WTC11 (cell line): ENCODE measurements at regions not wholly inside any gene's neighbourhood (a gene's known extent, or its start where the extent isn't known, plus 50 kb on each side); places are given as distances from the start of the nearest gene placed in this dataset.
"Not testable (repeated sequence)": the region's sequence is repeated elsewhere in the genome, so short reads cannot be mapped to it uniquely, and the experiment has no call there.

Source experiments
- ATAC-seq: fragments of 200-7000 bp; cut with Tn5 transposase; 2 replicates; pipeline ENCODE4 v1.10.0; 2021; ENCODE audit warnings: mild to moderate bottlenecking, moderate library complexity
- CTCF ChIA-PET: fragments of 300-600 bp; sonication (Branson Sonifier 250); formaldehyde crosslinking; loops from one replicate; lab custom pipeline; 2021; ENCODE audit warnings: antibody characterized with exemption; lab: Charles Lee
- POLR2A ChIA-PET: fragments of 350-600 bp; sonication (Branson Sonifier 250); formaldehyde crosslinking; loops from one replicate; lab custom pipeline; 2021; ENCODE audit warnings: antibody characterized with exemption; lab: Charles Lee
- DNase-seq: peaks from one replicate; pipeline ENCODE4 v3.0.0; 2021; ENCODE audit warnings: low spot score
- H3K27ac Mint-ChIP-seq: 2 replicates; pipeline ENCODE4 v1.8.0; 2021; ENCODE audit warnings: mixed read lengths
- H3K27me3 Mint-ChIP-seq: 2 replicates; pipeline ENCODE4 v1.8.0; 2021; ENCODE audit warnings: low read depth, mild to moderate bottlenecking, moderate library complexity, mixed read lengths
- H3K36me3 Mint-ChIP-seq: 2 replicates; pipeline ENCODE4 v1.8.0; 2021; ENCODE audit warnings: mixed read lengths
- H3K4me1 Mint-ChIP-seq: 2 replicates; pipeline ENCODE4 v1.8.0; 2022; ENCODE audit warnings: mixed read lengths
- H3K4me3 Mint-ChIP-seq: 2 replicates; pipeline ENCODE4 v1.8.0; 2021; ENCODE audit warnings: mild to moderate bottlenecking, moderate library complexity, mixed read lengths
- H3K9me3 Mint-ChIP-seq: 2 replicates; pipeline ENCODE4 v1.8.0; 2021; ENCODE audit warnings: mixed read lengths
- AFF4 ChIP-seq: sonication (generic); formaldehyde crosslinking; IDR thresholded peaks from 2 replicates; pipeline ENCODE4 v1.8.1; 2023; ENCODE audit warnings: mild to moderate bottlenecking, missing genetic modification reagents, borderline replicate concordance
- CREB1 ChIP-seq: sonication (generic); formaldehyde crosslinking; IDR thresholded peaks from 2 replicates; pipeline ENCODE4 v1.8.0; 2023; ENCODE audit warnings: mild to moderate bottlenecking, missing genetic modification reagents
- CREM ChIP-seq: sonication (generic); formaldehyde crosslinking; IDR thresholded peaks from 2 replicates; pipeline ENCODE4 v1.8.1; 2022; ENCODE audit warnings: mild to moderate bottlenecking, missing genetic modification reagents, moderate library complexity
- CTCF ChIP-seq: fragments of 200-600 bp; IDR thresholded peaks from 2 replicates; pipeline ENCODE4 v1.8.0; 2022; ENCODE audit warnings: antibody characterized with exemption
- E2F1 ChIP-seq: sonication (generic); formaldehyde crosslinking; IDR thresholded peaks from 2 replicates; pipeline ENCODE4 v1.8.0; 2022; ENCODE audit warnings: mild to moderate bottlenecking, missing genetic modification reagents
- EMX1 ChIP-seq: fragments of 250-450 bp; sonication (Bioruptor Pico); IDR thresholded peaks from 2 replicates; pipeline ENCODE4 v1.8.0; 2021; ENCODE audit warnings: mild to moderate bottlenecking
- ESRRA ChIP-seq: sonication (generic); formaldehyde crosslinking; IDR thresholded peaks from 2 replicates; pipeline ENCODE4 v1.8.1; 2022; ENCODE audit warnings: mild to moderate bottlenecking, missing genetic modification reagents, borderline replicate concordance
- ETV6 ChIP-seq: sonication (generic); formaldehyde crosslinking; IDR thresholded peaks from 2 replicates; pipeline ENCODE4 v1.8.1; 2022; ENCODE audit warnings: mild to moderate bottlenecking, missing genetic modification reagents
- GABPB1 ChIP-seq: sonication (generic); formaldehyde crosslinking; IDR thresholded peaks from 2 replicates; pipeline ENCODE4 v1.8.1; 2023; ENCODE audit warnings: mild to moderate bottlenecking, missing genetic modification reagents
- KAT7 ChIP-seq: sonication (generic); formaldehyde crosslinking; IDR thresholded peaks from 2 replicates; pipeline ENCODE4 v1.8.1; 2023; ENCODE audit warnings: missing genetic modification reagents, mild to moderate bottlenecking, borderline replicate concordance
- NR1H2 ChIP-seq: sonication (generic); formaldehyde crosslinking; IDR thresholded peaks from 2 replicates; pipeline ENCODE4 v1.9.0; 2021; ENCODE audit warnings: mild to moderate bottlenecking, moderate library complexity, missing genetic modification reagents
- NR2C2 ChIP-seq: sonication (generic); formaldehyde crosslinking; IDR thresholded peaks from 2 replicates; pipeline ENCODE4 v1.8.0; 2022; ENCODE audit warnings: mild to moderate bottlenecking, missing genetic modification reagents
- TCF7 ChIP-seq: sonication (generic); formaldehyde crosslinking; IDR thresholded peaks from 2 replicates; pipeline ENCODE4 v1.8.0; 2022; ENCODE audit warnings: mild to moderate bottlenecking, low read depth, missing genetic modification reagents, moderate library complexity
- TEAD1 ChIP-seq: sonication (generic); formaldehyde crosslinking; IDR thresholded peaks from 2 replicates; pipeline ENCODE4 v1.8.0; 2022; ENCODE audit warnings: mild to moderate bottlenecking, missing genetic modification reagents
- USF2 ChIP-seq: sonication (generic); formaldehyde crosslinking; IDR thresholded peaks from 2 replicates; pipeline ENCODE4 v1.8.1; 2023; ENCODE audit warnings: mild to moderate bottlenecking, missing genetic modification reagents, moderate library complexity
- ZNF396 ChIP-seq: fragments of 250-450 bp; sonication (Bioruptor Pico); IDR thresholded peaks from 2 replicates; pipeline ENCODE4 v1.8.0; 2021; ENCODE audit warnings: mild to moderate bottlenecking, moderate library complexity, borderline replicate concordance
- TF ChIP-seq, protein P1 (sequence below): sonication (generic); formaldehyde crosslinking; IDR thresholded peaks from 2 replicates; pipeline ENCODE4 v1.8.1; 2023; ENCODE audit warnings: mild to moderate bottlenecking, missing genetic modification reagents
- TF ChIP-seq, protein P2 (sequence below): sonication (generic); formaldehyde crosslinking; IDR thresholded peaks from 2 replicates; pipeline ENCODE4 v1.8.0; 2023; ENCODE audit warnings: mild to moderate bottlenecking, missing genetic modification reagents

DNA sequence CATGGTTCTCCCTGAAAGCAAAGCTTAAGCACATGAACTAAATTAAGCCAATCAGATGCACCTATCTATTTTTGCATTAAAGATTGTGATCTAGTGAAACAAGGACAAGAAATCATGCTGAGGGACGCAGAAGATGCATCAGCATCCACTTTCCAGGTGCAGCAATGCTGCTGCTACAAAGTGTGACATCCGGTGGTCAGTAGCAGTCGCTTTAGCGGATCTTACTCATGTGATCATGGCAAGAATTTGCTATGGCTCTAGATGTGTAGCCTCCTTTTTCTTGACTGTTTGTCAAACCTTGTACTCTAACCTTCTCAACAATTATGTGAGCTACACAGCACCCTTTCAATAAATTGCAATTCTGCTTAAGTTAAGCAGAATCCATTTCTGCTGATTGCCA is 126.8 kb upstream of the SMLR1 start:
- CTCF ChIA-PET = no interaction called here
- ATAC-seq = peak; percentile 23; the same call in 1 of the 2 replicates
- no peak overlapping the region for H3K4me3 Mint-ChIP-seq
- no peaks in the 10 kb centered on the region; the same call in 1 of the 2 replicates for H3K27me3 Mint-ChIP-seq
- peaks cover 4% of the 10 kb centered on the region; the same call in 1 of the 2 replicates for H3K4me1 Mint-ChIP-seq
- H3K27ac Mint-ChIP-seq = no peak overlapping the region
- peaks cover 10% of the 10 kb centered on the region for H3K9me3 Mint-ChIP-seq
- POLR2A ChIA-PET = no interaction called here
- H3K36me3 Mint-ChIP-seq = no peaks in the 10 kb centered on the region
- no peak for DNase-seq
- TF ChIP-seq ZNF396 (CRISPR knock-in tag) = no peak
- no peak for TF ChIP-seq ETV6 (CRISPR knock-in tag)
- TF ChIP-seq NR1H2 (CRISPR knock-in tag) = no peak
- TF ChIP-seq TCF7 = no peak

GRCh38 chr6:130708338-130708737 is 118.9 kb upstream of the SMLR1 start:
- POLR2A ChIA-PET = no interaction called here
- Mint-ChIP-seq H3K4me1 (peaks cover 37% of the 10 kb centered on the region), H3K27me3 (no peaks in the 10 kb centered on the region; the same call in 1 of the 2 replicates), H3K9me3 (peaks cover 21% of the 10 kb centered on the region), H3K4me3 (no peak overlapping the region), H3K27ac (no peak overlapping the region), H3K36me3 (peaks cover 14% of the 10 kb centered on the region)
- peak; percentile 48 for ATAC-seq
- CTCF ChIA-PET = interaction anchor here (2.5 kb wide), 1 partner anchor 10 kb away, joined by 8 read pairs; no protein-coding TSS in a partner anchor
- DNase-seq = no peak
- TF ChIP-seq AFF4 (CRISPR knock-in tag) = no peak
- no peak for TF ChIP-seq E2F1 (CRISPR knock-in tag)
- TF ChIP-seq NR2C2 = no peak
- TF ChIP-seq USF2 (CRISPR knock-in tag) = peak; percentile 22; the same call in 1 of the 2 replicates
- TF ChIP-seq CREB1 (CRISPR knock-in tag) = no peak
- TF ChIP-seq ESRRA (CRISPR knock-in tag) = no peak
- TF ChIP-seq, protein P1, sequence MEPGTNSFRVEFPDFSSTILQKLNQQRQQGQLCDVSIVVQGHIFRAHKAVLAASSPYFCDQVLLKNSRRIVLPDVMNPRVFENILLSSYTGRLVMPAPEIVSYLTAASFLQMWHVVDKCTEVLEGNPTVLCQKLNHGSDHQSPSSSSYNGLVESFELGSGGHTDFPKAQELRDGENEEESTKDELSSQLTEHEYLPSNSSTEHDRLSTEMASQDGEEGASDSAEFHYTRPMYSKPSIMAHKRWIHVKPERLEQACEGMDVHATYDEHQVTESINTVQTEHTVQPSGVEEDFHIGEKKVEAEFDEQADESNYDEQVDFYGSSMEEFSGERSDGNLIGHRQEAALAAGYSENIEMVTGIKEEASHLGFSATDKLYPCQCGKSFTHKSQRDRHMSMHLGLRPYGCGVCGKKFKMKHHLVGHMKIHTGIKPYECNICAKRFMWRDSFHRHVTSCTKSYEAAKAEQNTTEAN (CRISPR knock-in tag) = no peak

DNA sequence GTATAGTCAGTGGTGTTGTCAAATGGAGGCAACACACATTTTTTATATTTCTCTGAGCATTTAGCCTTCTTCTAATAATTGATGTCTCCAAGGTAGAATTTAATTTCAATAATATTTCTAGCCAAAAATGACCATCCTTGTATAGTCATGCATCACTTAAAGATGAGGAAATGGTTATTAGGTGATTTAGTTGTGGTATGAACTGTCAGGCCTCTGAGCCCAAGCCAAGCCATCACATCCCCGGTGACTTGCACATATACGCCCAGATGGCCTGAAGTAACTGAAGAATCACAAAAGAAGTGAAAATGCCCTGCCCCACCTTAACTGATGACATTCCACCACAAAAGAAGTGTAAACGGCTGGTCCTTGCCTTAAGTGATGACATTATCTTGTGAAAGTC is 115.6 kb upstream of the SMLR1 start:
- not testable (repeated sequence) for H3K9me3 Mint-ChIP-seq

DNA sequence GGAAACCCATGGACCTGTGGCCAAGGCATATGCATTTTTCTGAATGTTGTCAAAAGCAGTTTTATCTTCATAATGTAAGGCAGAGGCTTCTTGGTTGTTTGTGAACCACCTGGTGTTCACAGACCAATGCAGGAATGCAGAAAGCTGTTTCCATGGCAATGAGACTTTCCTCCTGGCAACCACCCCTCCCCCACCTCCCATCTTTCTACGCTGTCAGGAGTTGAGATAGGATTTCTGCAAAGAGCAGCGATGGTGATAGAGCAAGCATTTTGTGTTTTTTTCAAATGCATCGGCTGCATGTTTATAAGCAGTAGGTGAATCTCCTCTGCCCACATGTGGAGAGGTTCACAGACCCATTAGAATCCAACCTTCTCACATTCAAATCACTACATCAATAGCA is 114.1 kb upstream of the SMLR1 start:
- POLR2A ChIA-PET = no interaction called here
- H3K4me3 Mint-ChIP-seq = peak overlapping the region; percentile 25
- H3K27ac Mint-ChIP-seq = peak overlapping the region; percentile 91
- TF ChIP-seq ZNF396 (CRISPR knock-in tag) (no peak), CTCF (no peak), GABPB1 (CRISPR knock-in tag) (no peak), TEAD1 (CRISPR knock-in tag) (peak; percentile 78; the same call in 1 of the 2 replicates), EMX1 (CRISPR knock-in tag) (no peak), KAT7 (CRISPR knock-in tag) (no peak), CREM (CRISPR knock-in tag) (no peak)
- TF ChIP-seq, protein P2, sequence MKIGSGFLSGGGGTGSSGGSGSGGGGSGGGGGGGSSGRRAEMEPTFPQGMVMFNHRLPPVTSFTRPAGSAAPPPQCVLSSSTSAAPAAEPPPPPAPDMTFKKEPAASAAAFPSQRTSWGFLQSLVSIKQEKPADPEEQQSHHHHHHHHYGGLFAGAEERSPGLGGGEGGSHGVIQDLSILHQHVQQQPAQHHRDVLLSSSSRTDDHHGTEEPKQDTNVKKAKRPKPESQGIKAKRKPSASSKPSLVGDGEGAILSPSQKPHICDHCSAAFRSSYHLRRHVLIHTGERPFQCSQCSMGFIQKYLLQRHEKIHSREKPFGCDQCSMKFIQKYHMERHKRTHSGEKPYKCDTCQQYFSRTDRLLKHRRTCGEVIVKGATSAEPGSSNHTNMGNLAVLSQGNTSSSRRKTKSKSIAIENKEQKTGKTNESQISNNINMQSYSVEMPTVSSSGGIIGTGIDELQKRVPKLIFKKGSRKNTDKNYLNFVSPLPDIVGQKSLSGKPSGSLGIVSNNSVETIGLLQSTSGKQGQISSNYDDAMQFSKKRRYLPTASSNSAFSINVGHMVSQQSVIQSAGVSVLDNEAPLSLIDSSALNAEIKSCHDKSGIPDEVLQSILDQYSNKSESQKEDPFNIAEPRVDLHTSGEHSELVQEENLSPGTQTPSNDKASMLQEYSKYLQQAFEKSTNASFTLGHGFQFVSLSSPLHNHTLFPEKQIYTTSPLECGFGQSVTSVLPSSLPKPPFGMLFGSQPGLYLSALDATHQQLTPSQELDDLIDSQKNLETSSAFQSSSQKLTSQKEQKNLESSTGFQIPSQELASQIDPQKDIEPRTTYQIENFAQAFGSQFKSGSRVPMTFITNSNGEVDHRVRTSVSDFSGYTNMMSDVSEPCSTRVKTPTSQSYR (CRISPR knock-in tag) = no peak

More for the DNA sequence above, 115.6 kb upstream of the SMLR1 start:
- H3K27me3 Mint-ChIP-seq, CTCF ChIA-PET, POLR2A ChIA-PET, DNase-seq, H3K4me3 Mint-ChIP-seq, H3K36me3 Mint-ChIP-seq, ATAC-seq: not testable (repeated sequence)
- peak overlapping the region; percentile 87 for H3K27ac Mint-ChIP-seq
- peaks cover 58% of the 10 kb centered on the region for H3K4me1 Mint-ChIP-seq

More for the DNA sequence above, 114.1 kb upstream of the SMLR1 start:
- CTCF ChIA-PET = interaction anchor here (1.0 kb wide), 1 partner anchor 15 kb away, joined by 3 read pairs; no protein-coding TSS in a partner anchor
- H3K27me3 Mint-ChIP-seq = peaks cover 3% of the 10 kb centered on the region; the same call in 1 of the 2 replicates
- peaks cover 54% of the 10 kb centered on the region for H3K4me1 Mint-ChIP-seq
- DNase-seq (peak; percentile 72), ATAC-seq (peak; percentile 85)
- peaks cover 3% of the 10 kb centered on the region for H3K9me3 Mint-ChIP-seq
- no peaks in the 10 kb centered on the region for H3K36me3 Mint-ChIP-seq
